NCI-H1417 (cell line): ENCODE measurements at regions not wholly inside any gene's neighbourhood (a gene's known extent, or its start where the extent isn't known, plus 50 kb on each side); places are given as distances from the start of the nearest gene placed in this dataset.
"Not testable (repeated sequence)": the region's sequence is repeated elsewhere in the genome, so short reads cannot be mapped to it uniquely, and the experiment has no call there.

Source experiments
- DNase-seq, 3 experiments: peaks; one replicate each; lab custom pipeline; 2025; lab: John Stamatoyannopoulos, UW

- no peak for DNase-seq
These were observed 93.6 kb downstream of the WTIP start for GRCh38 chr19:34575206-34575605.

- DNase-seq, result no peak
These were observed 93.1 kb downstream of the WTIP start for GRCh38 chr19:34574704-34575103.

- DNase-seq, result no peak
These were observed 91.8 kb downstream of the WTIP start for GRCh38 chr19:34573226-34573864.

- not testable (repeated sequence) for DNase-seq
These were observed 88.6 kb downstream of the WTIP start for GRCh38 chr19:34570140-34570539.

GRCh38 chr19:34562344-34562743, 80.8 kb downstream of the WTIP start:
- not testable (repeated sequence) for DNase-seq
